GM12892 (cell line): ENCODE measurements at regions not wholly inside any gene's neighbourhood (a gene's known extent, or its start where the extent isn't known, plus 50 kb on each side); places are given as distances from the start of the nearest gene placed in this dataset.

Experiments
- DNase-seq: peaks from one replicate; pipeline ENCODE4 v3.0.0; 2011; ENCODE audit not compliant: insufficient read length
- FAIRE-seq: peaks from 2 replicates; lab custom pipeline; 2011; peaks lifted over from hg19 to GRCh38; lab: Jason Lieb, UNC
- POLR2A ChIP-seq: IDR thresholded peaks from 2 replicates; pipeline ENCODE4 v1.6.1; 2011; ENCODE audit warnings: low read depth, low read length, control low read depth
- POLR2AphosphoS5 ChIP-seq: IDR thresholded peaks from 2 replicates; pipeline ENCODE4 v1.6.1; 2011; ENCODE audit warnings: low read depth, low read length, control low read depth
- TAF1 ChIP-seq: IDR thresholded peaks from 2 replicates; pipeline ENCODE4 v1.6.1; 2011; ENCODE audit warnings: low read depth, mild to moderate bottlenecking, control low read depth, low read length, borderline replicate concordance

GRCh38 chr2:239521518-239521815 is 120.6 kb upstream of the HDAC4 start:
- TF ChIP-seq TAF1 (no peak), POLR2AphosphoS5 (no peak), POLR2A (no peak)
- no peak for DNase-seq
- FAIRE-seq, result no peak

- FAIRE-seq (no peak), DNase-seq (no peak)
- TF ChIP-seq TAF1, result no peak
- TF ChIP-seq POLR2AphosphoS5, result no peak
- no peak for TF ChIP-seq POLR2A
Observed at GRCh38 chr2:239520811-239521517, 120.1 kb upstream of the HDAC4 start.

- DNase-seq, result no peak
- FAIRE-seq, result no peak
- TF ChIP-seq POLR2AphosphoS5 (no peak), POLR2A (no peak), TAF1 (no peak)
Observed at GRCh38 chr2:239519921-239520585, 119.2 kb upstream of the HDAC4 start.

- DNase-seq, result no peak
- TF ChIP-seq TAF1 (no peak), POLR2AphosphoS5 (no peak), POLR2A (no peak)
- FAIRE-seq, result no peak
Observed at GRCh38 chr2:239519089-239519920, 118.5 kb upstream of the HDAC4 start.

GRCh38 chr2:239518286-239519088 is 117.7 kb upstream of the HDAC4 start:
- FAIRE-seq (no peak), DNase-seq (no peak)
- TF ChIP-seq POLR2A (no peak), POLR2AphosphoS5 (no peak)

GRCh38 chr2:239517686-239518085 is 116.9 kb upstream of the HDAC4 start:
- DNase-seq (no peak), FAIRE-seq (no peak)
- TF ChIP-seq TAF1 (no peak), POLR2AphosphoS5 (no peak), POLR2A (no peak)

- FAIRE-seq, result no peak
- no peak for DNase-seq
- TF ChIP-seq TAF1 (no peak), POLR2A (no peak), POLR2AphosphoS5 (no peak)
Observed at GRCh38 chr2:239516954-239517305, 116.1 kb upstream of the HDAC4 start.

GRCh38 chr2:239516286-239516953 is 115.6 kb upstream of the HDAC4 start:
- DNase-seq (no peak), FAIRE-seq (no peak)
- no peak for TF ChIP-seq TAF1
- TF ChIP-seq POLR2AphosphoS5, result no peak
- TF ChIP-seq POLR2A, result no peak

- no peak for FAIRE-seq
- TF ChIP-seq TAF1, result no peak
- no peak for TF ChIP-seq POLR2A
- no peak for TF ChIP-seq POLR2AphosphoS5
- DNase-seq, result no peak
Observed at GRCh38 chr2:239514754-239515530, 114.1 kb upstream of the HDAC4 start.

- FAIRE-seq, result no peak
- TF ChIP-seq POLR2A (no peak), TAF1 (no peak)
- no peak for DNase-seq
Observed at GRCh38 chr2:239512054-239512453, 111.2 kb upstream of the HDAC4 start.

- no peak for TF ChIP-seq TAF1
- no peak for TF ChIP-seq POLR2A
- TF ChIP-seq POLR2AphosphoS5, result no peak
- no peak for FAIRE-seq
- DNase-seq, result no peak
Observed at GRCh38 chr2:239509373-239510143, 108.7 kb upstream of the HDAC4 start.
